Fibroblast of skin of back (primary cell): ENCODE measurements at regions not wholly inside any gene's neighbourhood (a gene's known extent, or its start where the extent isn't known, plus 50 kb on each side); places are given as distances from the start of the nearest gene placed in this dataset.
"Not testable (repeated sequence)": the region's sequence is repeated elsewhere in the genome, so short reads cannot be mapped to it uniquely, and the experiment has no call there.

Experiments
- DNase-seq: peaks from one replicate; pipeline ENCODE4 v3.0.0-alpha.2; 2013

DNA sequence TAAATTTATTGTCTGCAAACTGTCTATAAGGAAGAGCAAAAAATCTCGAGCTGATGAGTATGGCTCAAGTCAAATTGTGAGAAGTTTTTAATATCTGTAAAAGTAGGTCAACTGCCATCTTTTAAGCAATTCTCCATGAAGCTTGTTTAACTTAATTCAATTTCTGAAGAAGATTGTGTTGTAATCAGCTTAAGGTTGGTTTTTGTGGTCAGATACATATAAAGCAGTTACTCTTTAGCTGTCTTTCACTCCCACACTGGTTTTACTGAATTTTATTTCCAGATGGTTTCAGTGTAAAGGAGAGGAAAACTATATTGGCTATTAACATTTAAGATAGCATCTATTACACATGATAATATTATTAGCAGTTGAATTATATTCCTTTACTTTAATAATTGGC is 1165.1 kb downstream of the SLC16A7 start:
- DNase-seq, result no peak

DNA sequence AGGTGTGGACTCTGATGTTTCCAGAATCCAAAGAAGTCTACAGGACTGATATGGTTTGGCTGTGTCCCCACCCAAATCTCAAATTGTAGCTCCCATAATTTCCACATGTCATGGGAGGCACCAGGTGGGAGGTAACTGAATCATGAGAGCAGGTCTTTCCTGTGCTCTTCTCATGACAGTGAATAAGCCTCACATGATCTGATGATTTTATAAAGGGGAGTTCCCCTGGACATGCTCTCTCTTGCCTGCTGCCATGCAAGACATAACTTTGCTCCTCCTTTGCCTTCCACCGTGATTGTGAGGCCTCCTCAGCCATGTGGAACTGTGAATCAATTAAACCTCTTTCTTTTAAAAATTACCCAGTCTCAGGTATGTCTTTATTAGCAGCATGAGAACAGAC is 1205.3 kb downstream of the SLC16A7 start:
- not testable (repeated sequence) for DNase-seq

DNA sequence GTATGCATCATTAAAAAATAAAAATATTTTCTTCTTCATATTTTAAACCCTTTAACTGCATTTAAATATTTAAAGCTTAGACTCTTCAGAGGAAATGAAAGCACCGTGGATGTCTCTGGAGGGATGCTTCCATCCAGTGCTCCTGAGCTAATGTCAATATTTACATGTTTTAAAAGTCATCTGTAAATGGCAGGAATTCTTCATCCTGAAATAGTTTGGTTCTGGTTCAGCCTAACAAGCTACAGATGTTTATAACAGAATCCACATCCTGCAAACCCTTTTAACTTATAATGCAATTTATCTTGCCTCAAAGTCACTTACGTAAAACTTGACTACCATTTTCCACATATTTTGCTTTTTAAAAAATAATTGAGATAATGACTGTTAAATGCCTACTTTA is 1207.3 kb downstream of the SLC16A7 start:
- DNase-seq, result peak; percentile 4

DNA sequence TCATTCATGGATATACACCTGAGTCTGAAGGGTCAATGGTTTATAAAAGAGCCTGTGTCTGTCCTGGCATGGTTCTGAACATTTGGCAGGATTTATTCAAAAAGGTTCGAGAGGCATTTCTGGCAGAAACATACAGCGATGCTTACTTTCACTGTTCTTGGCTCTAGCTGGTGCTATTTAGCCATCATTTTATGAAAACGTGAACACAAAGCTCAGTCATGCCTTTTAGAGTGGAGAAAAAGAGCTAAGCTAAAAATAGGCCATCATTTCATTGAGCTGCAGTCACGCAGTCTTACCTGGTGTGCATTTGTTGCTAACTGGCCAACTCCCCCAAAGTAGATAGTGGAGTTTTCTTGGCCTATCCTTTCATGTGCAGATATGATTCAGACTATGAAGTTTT is 1209.5 kb downstream of the SLC16A7 start:
- DNase-seq, result no peak

DNA sequence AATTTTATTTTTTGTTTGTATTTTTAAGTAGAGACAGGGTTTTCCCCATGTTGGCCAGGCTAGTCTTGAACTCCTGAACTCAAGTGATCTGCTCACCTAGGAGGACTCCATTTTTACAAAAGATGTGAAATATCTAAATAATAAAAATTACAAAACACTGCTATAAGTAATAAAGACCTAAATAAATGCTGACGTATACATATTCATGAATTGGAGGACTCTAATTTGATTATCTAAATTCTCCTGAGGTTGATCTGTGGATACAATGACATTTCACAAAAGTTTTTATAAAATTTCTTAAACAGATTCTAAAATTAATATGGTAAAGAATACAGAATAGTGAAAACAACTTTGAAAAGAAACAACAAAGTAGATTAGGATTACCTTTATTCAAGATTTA is 1224.0 kb downstream of the SLC16A7 start:
- no peak for DNase-seq

DNA sequence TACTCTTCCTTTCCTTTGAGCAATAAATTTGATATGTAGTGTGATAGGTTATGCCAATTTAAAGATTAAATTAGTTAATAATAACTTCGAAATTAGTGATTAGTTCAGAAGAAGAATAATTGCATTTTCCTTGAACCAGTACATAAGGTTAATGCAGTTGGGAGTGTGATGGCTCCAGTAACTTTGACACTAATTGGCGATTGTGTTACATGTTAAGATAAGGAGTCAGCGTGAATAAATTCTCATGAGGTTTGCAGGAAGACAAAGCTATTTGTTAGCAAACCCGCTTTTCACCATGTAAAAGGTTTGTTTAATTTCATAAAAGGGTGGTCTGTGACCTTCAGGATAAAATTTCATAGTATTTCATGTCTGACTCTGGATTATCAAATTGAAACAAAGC is 1226.8 kb downstream of the SLC16A7 start:
- DNase-seq, result no peak

DNA sequence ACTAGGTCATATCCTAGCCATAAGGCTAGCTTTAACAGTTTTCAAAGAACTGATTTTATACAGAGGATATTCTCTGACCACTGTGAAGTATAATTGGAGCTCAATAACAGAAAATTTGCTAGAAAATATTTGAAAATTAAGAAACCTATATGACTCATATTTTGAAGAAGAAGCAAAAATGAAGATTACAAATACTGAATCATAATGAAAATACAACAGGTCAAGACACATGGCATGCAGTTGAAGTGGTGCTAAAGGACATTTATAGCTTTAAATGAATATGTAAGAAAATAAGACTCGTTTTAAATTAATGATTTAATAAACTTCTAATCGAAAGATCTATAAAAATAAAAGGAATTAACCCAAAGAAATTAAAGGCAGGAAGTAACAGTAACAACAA is 1234.6 kb downstream of the SLC16A7 start:
- peak; percentile 37 for DNase-seq

DNA sequence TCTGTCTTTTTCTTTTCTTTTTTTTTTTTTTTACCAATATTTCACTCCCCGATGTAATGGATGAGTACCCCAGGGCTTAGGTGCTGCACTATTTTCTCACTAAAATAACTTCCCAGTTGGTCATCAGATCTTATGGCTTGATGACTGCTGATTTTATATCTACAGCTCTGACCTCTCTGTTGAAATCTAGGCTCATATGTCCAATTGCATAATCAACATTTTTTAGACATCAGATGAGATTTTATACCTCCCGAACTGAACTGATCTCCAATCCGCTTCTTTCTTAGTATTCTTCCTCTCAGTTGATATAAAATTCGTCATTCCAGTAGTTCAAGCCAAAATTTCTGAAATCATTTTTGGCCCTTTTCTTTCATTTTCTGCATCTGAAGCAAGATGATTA is 1236.5 kb downstream of the SLC16A7 start:
- DNase-seq, result no peak

DNA sequence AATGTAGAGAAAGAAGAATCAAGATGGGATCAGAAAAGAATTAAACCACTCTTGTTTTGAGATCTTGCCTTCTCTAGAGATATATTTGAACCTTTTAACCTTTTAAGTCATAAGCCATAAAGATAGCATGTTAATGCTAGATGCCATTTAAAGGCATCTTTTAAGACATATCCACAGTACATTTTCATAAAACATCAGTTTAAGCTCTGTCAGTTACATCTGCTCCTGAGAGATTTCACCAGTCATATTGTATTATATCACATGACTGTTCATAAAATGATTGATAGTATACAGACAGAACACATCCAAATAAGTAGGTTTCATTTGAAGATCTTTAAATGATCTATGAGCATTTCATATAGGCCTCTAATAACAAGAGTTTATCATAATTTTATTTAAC is 1238.5 kb downstream of the SLC16A7 start:
- no peak for DNase-seq

DNA sequence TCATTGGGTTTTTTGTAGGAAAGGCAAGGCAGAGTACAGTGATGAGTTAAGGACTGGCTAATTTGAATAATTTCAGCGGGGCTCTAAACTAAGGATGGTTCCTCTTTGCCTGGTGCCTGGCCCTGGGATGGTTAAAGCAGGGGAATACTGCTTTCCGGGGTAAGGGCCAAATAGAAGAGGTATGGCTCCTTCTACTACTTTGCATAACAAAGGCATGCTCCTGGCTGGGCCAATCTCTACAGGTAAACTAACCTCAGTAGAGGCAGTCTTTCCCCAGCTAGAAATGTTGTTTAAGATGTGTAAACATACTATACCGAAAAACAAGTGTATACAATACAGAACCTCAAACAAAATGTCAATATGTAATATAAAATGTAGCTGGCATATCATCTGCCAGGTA is 1239.0 kb downstream of the SLC16A7 start:
- DNase-seq, result no peak

DNA sequence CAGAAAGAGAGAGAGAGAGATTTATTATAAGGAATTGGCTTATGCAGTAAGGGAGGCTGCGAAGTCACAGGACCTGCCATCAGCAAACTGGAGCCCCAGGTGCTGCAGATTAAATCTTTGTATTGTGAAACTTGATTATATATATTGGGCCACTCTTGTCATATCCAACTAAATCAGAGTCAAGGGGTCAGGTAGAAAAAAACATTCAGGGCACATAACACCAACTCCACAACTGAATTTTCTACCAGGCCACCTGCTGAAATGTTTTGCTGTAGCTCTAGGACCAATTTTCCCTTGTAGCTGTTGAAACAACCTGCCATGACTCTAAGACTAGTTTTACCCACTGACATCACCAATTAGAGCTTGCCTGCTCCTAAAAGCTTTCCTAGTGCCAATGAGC is 1240.8 kb downstream of the SLC16A7 start:
- DNase-seq, result no peak

DNA sequence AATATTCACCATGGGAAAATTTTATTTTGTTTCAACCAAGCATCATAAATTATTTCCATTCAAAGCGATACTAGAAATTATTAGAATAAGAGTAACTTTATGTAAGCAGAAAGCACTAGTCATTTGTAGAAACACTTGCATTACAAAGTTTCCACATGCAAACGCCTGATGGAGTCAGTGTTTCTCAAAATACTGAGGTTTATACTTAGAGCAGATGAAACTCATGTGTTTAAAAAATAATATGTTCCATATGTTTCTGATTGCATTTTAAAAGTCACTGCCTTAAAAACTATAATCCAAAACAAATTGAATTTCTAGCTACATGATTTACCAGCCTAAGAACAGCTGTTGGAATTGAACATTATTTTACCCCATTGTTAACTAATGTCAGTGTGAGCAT is 1246.4 kb downstream of the SLC16A7 start:
- DNase-seq, result no peak

DNA sequence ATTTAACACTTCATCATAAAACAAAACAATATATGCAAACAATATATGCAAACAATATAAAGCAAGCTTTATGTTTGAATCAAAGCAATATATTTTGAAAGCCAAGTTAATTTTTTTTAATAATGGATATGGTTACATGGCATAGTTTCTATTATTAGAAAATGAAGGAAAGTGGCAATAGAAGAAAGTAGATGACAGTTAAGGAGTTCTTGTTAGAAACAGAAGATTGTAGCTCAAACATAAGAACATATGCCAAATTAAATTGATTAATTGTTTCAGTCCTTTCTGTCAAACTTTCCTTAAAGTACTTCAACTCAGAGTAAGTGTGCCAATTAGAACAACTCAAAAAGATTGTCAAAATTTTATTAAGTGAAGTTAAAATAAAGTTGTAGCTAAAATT is 1248.3 kb downstream of the SLC16A7 start:
- DNase-seq, result no peak

DNA sequence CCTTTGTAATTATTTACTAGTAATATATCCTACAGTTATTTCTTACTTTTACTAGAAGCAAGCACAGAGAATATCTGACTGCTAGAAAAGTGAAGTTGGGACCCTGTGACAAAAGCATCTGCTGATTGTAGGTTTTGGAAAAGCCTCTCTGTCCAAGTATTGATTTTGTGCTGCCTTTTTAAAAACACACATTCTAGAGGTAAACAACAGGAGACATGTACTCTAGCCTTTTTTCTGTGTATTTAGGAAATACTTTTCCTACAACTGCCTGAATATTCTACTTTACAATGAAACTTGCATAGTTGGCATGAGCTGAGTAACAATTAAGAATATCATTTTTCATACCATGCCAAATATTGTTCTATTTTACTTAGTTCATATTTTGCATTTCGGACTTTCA is 1249.0 kb downstream of the SLC16A7 start:
- no peak for DNase-seq

DNA sequence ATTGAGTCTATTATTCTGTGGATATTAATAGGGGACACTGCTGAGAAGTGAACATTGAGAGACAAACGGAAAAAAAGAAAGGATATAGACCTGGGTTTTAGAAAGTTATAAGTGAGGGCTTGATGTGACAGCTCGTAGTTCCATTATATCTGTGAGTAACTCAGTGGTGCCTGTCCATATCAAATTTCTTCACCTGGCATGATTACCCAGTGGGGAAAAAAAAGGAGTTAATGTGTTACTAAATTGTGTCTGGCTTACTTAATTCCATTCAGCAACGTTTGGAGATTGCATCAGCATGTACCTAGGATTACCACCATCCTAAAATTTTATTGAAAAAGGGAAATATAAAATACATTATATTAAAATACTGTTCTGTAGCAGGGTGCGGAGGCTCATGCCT is 1249.9 kb downstream of the SLC16A7 start:
- no peak for DNase-seq

DNA sequence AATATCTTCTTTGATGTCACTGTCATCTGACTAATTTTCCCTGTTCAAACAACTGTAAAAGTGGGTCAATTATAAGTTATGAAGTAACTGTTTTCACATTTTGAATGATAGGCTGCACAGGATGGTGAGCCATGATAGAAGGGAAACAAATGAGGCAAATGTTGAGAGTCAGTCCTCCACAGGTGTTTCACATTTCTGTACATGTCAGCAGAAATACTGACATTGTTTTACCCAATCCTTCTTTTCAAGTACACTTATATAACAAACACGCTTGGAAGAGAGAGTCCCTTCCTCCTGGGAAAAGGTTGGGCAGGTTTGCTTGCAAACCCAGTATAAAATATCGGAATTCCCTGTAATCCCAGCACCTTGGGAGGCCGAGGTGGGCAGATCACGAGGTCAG is 1251.5 kb downstream of the SLC16A7 start:
- no peak for DNase-seq

DNA sequence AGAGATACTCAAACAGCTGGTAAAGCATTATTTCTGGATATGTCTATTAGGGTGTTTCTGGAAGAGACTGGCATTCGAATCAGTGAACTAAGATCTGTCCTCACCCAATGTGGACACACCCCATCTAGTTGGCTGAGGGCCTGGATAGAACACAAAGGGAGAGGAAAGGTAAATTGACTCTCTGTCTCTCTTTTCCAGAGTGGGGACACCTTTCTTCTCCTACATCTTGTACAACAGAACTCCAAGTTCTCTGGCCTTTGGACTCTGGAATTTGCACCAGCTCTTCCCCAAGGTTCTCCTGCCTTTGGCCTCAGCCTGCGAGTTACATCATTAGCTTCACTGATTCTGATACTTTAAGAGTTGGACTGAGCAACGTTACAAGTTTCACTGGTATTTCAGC is 1253.9 kb downstream of the SLC16A7 start:
- no peak for DNase-seq

DNA sequence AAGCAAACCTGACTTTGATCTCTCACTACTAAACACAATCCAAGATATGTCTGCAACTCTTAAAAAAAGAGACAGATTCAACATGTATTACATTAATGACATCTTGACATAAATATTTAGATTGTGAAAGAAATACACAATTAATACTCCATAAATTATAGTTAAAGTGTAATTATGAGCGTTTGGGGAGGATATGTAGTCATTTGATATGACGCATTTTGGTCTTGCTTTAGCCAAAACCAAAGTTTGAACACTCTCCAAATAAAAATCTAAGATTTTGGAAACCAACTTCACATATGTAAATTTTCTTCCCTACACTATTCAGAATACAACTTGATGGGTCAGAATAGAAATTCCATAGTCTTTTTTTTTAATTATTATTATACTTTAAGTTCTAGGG is 1257.6 kb downstream of the SLC16A7 start:
- no peak for DNase-seq

DNA sequence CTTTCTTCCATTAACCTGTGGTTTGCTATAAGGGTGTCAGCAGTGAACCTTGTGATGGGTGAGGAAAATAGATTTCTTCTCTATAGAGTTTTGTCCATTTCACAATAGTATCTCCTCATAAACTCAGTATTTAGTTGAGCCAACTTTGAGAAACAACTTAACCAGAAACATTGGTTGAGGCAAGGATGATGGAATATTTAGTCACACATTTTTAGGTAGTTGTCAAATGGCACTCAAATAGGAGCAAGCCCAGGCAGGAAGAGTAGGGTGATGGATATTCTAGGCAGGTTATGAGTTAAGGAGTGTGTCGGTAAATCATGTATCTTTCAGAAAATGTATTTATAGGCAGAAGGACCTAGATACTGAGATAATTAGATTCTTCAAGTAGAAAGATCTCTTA is 1267.6 kb downstream of the SLC16A7 start:
- DNase-seq, result no peak

DNA sequence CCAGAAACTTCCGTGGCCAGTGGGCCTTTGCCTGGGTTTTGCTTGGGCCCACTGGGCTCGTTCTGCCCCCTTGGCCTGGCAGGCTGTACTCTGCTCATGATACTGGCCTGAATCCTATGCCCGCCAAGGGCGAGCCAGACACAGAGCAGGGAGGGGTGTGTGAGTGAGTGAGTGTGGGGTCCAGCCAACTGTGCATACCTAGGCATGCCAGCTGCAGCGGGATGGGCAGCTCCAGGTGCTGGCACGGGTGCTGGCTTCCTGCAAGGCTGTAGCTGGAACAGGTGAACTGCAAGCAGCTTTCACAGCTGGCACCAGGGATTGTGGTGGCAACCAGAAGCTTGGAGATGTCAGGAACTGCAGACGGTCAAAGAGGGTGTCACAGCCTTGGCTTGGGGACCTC is 1276.4 kb downstream of the SLC16A7 start:
- DNase-seq, result no peak

DNA sequence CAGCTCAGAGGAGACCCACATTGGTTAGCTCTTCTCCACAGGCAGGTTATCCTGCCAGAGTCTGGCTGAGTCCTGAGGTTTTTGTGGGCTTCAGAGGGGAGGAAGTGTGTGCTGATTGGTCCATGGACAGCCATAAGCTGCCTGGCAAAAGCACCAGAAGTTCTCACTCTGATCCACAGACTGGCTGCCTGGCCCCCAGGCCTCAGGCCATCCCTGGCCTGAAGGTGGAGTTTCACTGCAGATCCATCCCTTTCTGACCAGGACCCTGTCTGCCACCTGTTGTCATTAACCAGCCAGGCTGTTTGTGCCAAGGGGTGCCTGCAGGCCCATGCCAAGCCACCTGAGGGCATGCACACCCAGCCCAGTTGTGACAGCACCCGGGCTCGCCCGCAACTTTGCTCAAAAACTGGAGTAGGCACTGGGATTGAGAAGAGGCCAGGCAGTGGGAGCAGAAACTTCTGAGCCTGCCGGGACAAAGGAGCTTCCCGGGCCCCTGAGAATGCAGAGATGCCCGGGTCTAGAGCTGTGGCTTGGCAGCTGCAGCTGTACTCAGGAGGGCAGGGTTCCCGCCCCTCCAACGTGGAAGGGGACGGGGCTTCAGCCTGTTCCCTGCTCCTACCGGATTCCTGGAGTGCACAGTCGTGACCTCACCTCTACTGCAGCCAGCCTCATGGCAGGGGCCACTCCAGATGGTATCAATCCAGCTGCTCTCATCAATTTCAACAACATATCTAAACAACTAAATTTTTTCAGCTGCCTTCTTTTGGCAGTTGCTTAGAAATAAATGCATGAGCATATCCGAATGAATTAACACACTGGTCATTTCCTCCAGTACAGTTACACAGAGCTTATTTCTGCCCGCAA is 1277.3 kb downstream of the SLC16A7 start:
- DNase-seq, result no peak

DNA sequence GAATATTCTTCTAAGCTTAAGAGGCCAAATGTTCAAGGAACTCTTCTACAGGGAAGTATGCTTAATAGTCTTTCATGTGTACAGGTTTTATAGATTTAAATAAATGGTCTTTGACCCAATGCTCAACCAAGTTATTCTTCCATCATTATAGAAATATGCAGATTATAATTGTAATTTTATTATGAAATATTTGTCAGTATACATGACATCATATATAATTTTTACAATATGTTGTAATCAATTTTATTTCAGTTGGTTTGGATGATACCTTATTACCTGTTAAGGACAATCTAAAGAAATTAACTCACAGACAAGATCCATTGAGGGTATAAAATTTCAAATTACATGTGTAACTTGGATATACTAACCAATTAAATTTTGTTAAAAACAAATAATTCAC is 1278.3 kb downstream of the SLC16A7 start:
- DNase-seq, result no peak

DNA sequence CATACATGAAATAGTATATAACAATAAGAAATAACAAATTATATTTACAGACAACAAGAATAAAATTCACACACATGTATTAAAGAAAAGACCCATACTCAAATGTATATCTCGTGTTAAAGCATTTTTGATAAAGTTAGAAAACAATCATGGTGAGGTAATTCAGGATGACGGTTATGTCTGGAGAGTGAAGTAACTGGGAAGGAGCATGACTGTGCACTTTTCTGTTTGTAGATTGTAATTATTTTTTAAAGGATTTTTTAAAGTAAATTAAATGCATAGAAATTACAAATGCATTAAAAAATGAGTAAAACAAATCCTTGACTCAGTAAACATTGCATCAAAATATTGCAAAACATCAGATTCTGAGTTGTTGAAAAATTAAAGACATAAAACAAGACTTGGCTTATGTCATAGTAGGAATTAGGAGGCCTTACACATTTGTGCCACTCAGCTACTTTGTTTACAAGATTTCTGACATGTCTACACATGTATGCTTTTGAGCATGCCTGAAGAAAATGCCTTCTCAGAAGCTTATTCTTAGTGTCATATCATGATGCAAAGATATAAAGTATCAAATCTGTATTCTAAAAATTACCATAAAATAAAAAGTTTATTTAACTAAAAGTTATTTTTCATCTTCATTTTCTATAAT is 1325.1 kb downstream of the SLC16A7 start:
- DNase-seq, result no peak

DNA sequence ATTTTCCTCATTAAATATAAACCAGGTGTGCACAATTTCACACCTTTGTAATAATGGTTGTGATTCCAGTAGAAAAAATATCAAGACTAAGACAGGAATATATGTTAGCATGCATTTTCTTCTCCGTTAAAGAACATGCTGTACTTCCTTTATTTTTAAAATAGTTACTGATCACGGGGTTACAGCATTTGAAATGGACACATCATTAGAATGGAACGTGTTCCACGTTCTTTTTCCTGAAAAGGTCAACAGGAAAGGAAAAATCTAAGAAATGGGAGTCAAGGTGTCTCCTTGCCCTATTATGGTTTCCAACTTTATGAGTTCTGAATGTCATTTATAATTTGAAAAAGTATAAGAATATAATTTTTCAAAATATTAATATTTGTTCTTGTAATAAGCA is 1325.7 kb downstream of the SLC16A7 start:
- no peak for DNase-seq

DNA sequence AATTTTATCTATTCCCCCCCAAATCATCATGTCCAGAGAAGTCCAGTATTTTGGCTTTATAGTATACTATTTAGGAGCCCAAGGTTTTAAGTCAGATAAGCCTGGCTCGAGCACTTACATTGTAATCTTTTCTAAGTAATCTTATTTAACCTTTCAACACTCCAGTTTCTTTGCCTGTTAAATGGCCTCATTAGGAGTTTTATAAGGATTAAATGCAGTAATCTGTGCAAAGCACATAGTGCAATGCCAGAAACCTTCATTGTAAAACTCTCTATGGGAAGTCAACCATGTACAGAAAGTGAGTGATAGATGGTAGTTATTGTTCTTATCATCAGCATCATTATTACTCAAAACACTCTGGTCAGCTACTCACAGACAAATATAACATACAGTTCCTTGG is 1330.4 kb downstream of the SLC16A7 start:
- DNase-seq, result no peak
